Parathyroid adenoma (tissue), 2 donors: ENCODE measurements at regions not wholly inside any gene's neighbourhood (a gene's known extent, or its start where the extent isn't known, plus 50 kb on each side); places are given as distances from the start of the nearest gene placed in this dataset.
A peak's percentile ranks its signal among the peaks of the same experiment; 100 is the strongest.

Experiments used
- H2AFZ ChIP-seq: fragments of 300-600 bp; sonication (generic); one replicate; pipeline ENCODE4 v1.7.0; 2017; ENCODE audit warnings: antibody characterized with exemption, mild to moderate bottlenecking
- H3K27ac ChIP-seq: fragments of 300-600 bp; sonication (generic); one replicate; pipeline ENCODE4 v1.7.0; 2017
- H3K27me3 ChIP-seq: fragments of 300-600 bp; sonication (generic); one replicate; pipeline ENCODE4 v1.7.0; 2017; ENCODE audit warnings: low read length; ENCODE audit not compliant: control insufficient read depth, insufficient read depth
- H3K36me3 ChIP-seq: fragments of 300-600 bp; sonication (generic); one replicate; pipeline ENCODE4 v1.7.0; 2017; ENCODE audit warnings: low read length; ENCODE audit not compliant: control insufficient read depth, insufficient read depth
- H3K4me1 ChIP-seq: fragments of 300-600 bp; sonication (generic); one replicate; pipeline ENCODE4 v1.7.0; 2017; ENCODE audit warnings: control low read depth
- H3K4me2 ChIP-seq: fragments of 300-600 bp; sonication (generic); one replicate; pipeline ENCODE4 v1.7.0; 2017; ENCODE audit warnings: low read length
- H3K4me3 ChIP-seq: fragments of 300-600 bp; sonication (generic); one replicate; pipeline ENCODE4 v1.7.0; 2017; ENCODE audit warnings: low read depth, low read length
- H3K79me2 ChIP-seq: fragments of 300-600 bp; sonication (generic); one replicate; pipeline ENCODE4 v1.7.0; 2017; ENCODE audit warnings: control low read depth
- H3K9ac ChIP-seq: fragments of 300-600 bp; sonication (generic); one replicate; pipeline ENCODE4 v1.7.0; 2017; ENCODE audit warnings: mild to moderate bottlenecking
- H3K9me3 ChIP-seq: fragments of 300-600 bp; sonication (generic); one replicate; pipeline ENCODE4 v1.7.0; 2017; ENCODE audit warnings: low read length; ENCODE audit not compliant: control insufficient read depth
- CTCF ChIP-seq: fragments of 300-600 bp; sonication (generic); IDR thresholded peaks from one replicate; pipeline ENCODE4 v1.7.0; 2017; ENCODE audit warnings: antibody characterized with exemption, mild to moderate bottlenecking
- donor health status: primary hyperparathyroidism.

GRCh38 chr17:68711858-68712257 lies 110.7 kb upstream of the FAM20A start:
- no peaks in the 10 kb centered on the region for H3K9me3 ChIP-seq
- H3K79me2 ChIP-seq, result no peaks in the 10 kb centered on the region
- H3K4me1 ChIP-seq, result no peaks in the 10 kb centered on the region
- no peak overlapping the region for H3K27ac ChIP-seq
- H2AFZ ChIP-seq, result no peak overlapping the region
- no peak overlapping the region for H3K9ac ChIP-seq
- H3K36me3 ChIP-seq, result no peaks in the 10 kb centered on the region
- no peaks in the 10 kb centered on the region for H3K27me3 ChIP-seq
- no peak overlapping the region for H3K4me3 ChIP-seq
- H3K4me2 ChIP-seq, result no peak overlapping the region
- TF ChIP-seq CTCF, result no peak

- no peaks in the 10 kb centered on the region for H3K4me1 ChIP-seq
- H3K27me3 ChIP-seq, result no peaks in the 10 kb centered on the region
- TF ChIP-seq CTCF, result no peak
- no peak overlapping the region for H2AFZ ChIP-seq
- H3K4me3 ChIP-seq, result no peak overlapping the region
- no peaks in the 10 kb centered on the region for H3K36me3 ChIP-seq
- no peaks in the 10 kb centered on the region for H3K9me3 ChIP-seq
- H3K27ac ChIP-seq, result no peak overlapping the region
- no peaks in the 10 kb centered on the region for H3K79me2 ChIP-seq
- H3K4me2 ChIP-seq, result no peak overlapping the region
- no peak overlapping the region for H3K9ac ChIP-seq
Measured at GRCh38 chr17:68710976-68711375, 109.8 kb upstream of the FAM20A start.

- Histone ChIP-seq H3K4me2 (peak overlapping the region; percentile 14), H3K27ac (no peak overlapping the region), H3K4me3 (no peak overlapping the region), H3K36me3 (no peaks in the 10 kb centered on the region), H2AFZ (peak overlapping the region; percentile 13), H3K4me1 (no peaks in the 10 kb centered on the region), H3K79me2 (no peaks in the 10 kb centered on the region), H3K9ac (no peak overlapping the region), H3K27me3 (no peaks in the 10 kb centered on the region), H3K9me3 (no peaks in the 10 kb centered on the region)
- TF ChIP-seq CTCF, result no peak
Measured at GRCh38 chr17:68710035-68710780, 109.0 kb upstream of the FAM20A start.

- no peaks in the 10 kb centered on the region for H3K4me1 ChIP-seq
- H3K79me2 ChIP-seq, result no peaks in the 10 kb centered on the region
- H3K4me3 ChIP-seq, result no peak overlapping the region
- H3K27me3 ChIP-seq, result no peaks in the 10 kb centered on the region
- TF ChIP-seq CTCF, result no peak
- H2AFZ ChIP-seq, result no peak overlapping the region
- H3K36me3 ChIP-seq, result no peaks in the 10 kb centered on the region
- no peak overlapping the region for H3K4me2 ChIP-seq
- no peak overlapping the region for H3K9ac ChIP-seq
- H3K9me3 ChIP-seq, result no peaks in the 10 kb centered on the region
- no peak overlapping the region for H3K27ac ChIP-seq
Measured at GRCh38 chr17:68709461-68709860, 108.3 kb upstream of the FAM20A start.

GRCh38 chr17:68707031-68707430 lies 105.9 kb upstream of the FAM20A start:
- Histone ChIP-seq H3K36me3 (no peaks in the 10 kb centered on the region), H3K4me2 (no peak overlapping the region), H3K4me1 (no peaks in the 10 kb centered on the region), H3K4me3 (no peak overlapping the region), H3K79me2 (no peaks in the 10 kb centered on the region), H3K9me3 (no peaks in the 10 kb centered on the region), H3K9ac (no peak overlapping the region), H3K27ac (no peak overlapping the region), H3K27me3 (no peaks in the 10 kb centered on the region), H2AFZ (no peak overlapping the region)
- TF ChIP-seq CTCF, result no peak
